ENCODE measurements at regions not wholly inside any gene's neighbourhood (a gene's known extent, or its start where the extent isn't known, plus 50 kb on each side); places are given as distances from the start of the nearest gene placed in this dataset.

DNA sequence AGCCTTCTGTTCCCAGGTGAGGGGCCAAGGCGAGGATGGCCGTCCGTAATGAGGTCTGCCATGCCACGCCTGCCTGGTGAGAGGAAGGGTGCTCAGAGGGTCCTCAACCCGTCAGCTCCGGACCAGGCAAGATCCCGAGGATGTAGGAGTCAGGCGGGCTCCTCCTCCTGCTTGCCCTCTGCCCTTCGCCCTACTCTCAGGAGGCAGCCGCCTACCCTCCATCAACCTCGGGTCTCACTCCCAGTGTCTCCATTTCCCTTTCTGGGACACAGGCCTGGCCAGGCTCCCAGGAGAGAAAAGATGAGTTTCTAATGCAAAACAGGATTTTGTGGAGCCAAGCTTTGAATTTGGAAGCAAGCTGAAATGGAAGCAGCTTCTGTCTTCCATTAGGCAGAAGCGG lies 184.0 kb downstream of the PTPN20 start:
- Histone ChIP-seq H3K9me3 (ENCODE audit: severe bottlenecking) (no peaks in the 10 kb centered on the region), H3K4me1 (ENCODE audit: insufficient read depth, poor library complexity, severe bottlenecking) (no peaks in the 10 kb centered on the region), H3K27me3 (ENCODE audit: insufficient read depth, poor library complexity, severe bottlenecking) (no peaks in the 10 kb centered on the region), H3K4me3 (ENCODE audit: severe bottlenecking) (no peak overlapping the region), H3K36me3 (ENCODE audit: low read depth) (no peaks in the 10 kb centered on the region), H3K27ac (ENCODE audit: poor library complexity, severe bottlenecking) (no peak overlapping the region)
- TF ChIP-seq, protein P1, sequence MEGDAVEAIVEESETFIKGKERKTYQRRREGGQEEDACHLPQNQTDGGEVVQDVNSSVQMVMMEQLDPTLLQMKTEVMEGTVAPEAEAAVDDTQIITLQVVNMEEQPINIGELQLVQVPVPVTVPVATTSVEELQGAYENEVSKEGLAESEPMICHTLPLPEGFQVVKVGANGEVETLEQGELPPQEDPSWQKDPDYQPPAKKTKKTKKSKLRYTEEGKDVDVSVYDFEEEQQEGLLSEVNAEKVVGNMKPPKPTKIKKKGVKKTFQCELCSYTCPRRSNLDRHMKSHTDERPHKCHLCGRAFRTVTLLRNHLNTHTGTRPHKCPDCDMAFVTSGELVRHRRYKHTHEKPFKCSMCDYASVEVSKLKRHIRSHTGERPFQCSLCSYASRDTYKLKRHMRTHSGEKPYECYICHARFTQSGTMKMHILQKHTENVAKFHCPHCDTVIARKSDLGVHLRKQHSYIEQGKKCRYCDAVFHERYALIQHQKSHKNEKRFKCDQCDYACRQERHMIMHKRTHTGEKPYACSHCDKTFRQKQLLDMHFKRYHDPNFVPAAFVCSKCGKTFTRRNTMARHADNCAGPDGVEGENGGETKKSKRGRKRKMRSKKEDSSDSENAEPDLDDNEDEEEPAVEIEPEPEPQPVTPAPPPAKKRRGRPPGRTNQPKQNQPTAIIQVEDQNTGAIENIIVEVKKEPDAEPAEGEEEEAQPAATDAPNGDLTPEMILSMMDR (IDR thresholded peaks at IDR 0.05; ENCODE audit: poor library complexity, severe bottlenecking) = no peak
- DNase-seq (ENCODE audit: low spot score) (no peak), ATAC-seq (ENCODE audit: low read depth) (no peak)

GRCh38 chr10:47095848-47096612 lies 184.8 kb downstream of the PTPN20 start:
- H3K27me3 ChIP-seq (ENCODE audit: insufficient read depth, poor library complexity, severe bottlenecking) = no peaks in the 10 kb centered on the region
- H3K4me1 ChIP-seq (ENCODE audit: insufficient read depth, poor library complexity, severe bottlenecking) = no peaks in the 10 kb centered on the region
- ATAC-seq (ENCODE audit: low read depth) (no peak), DNase-seq (ENCODE audit: low spot score) (no peak)
- no peak overlapping the region for H3K4me3 ChIP-seq (ENCODE audit: severe bottlenecking)
- no peaks in the 10 kb centered on the region for H3K9me3 ChIP-seq (ENCODE audit: severe bottlenecking)
- TF ChIP-seq, protein P1 (IDR thresholded peaks at IDR 0.05; ENCODE audit: poor library complexity, severe bottlenecking) = no peak
- no peaks in the 10 kb centered on the region for H3K36me3 ChIP-seq (ENCODE audit: low read depth)
- no peak overlapping the region for H3K27ac ChIP-seq (ENCODE audit: poor library complexity, severe bottlenecking)

DNA sequence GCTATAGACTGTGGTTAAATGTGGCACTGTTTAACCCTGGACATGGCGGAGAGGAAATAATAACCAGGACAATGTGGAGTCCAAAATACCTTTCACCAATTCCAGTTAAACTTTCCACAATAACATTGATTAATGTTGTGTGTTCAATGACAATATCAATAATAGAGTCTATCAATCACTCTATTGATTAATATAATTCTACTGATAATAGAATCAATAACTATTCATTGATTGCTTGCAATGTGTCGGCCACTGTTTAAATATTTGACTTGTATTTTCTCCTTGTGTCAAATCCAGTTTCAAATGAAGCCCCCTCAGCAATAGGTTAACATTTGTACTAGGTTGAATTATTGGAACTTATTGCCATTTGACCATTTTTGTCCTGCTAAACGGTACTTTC lies 187.0 kb downstream of the PTPN20 start:
- H3K27ac ChIP-seq (ENCODE audit: poor library complexity, severe bottlenecking) = no peak overlapping the region
- no peaks in the 10 kb centered on the region for H3K4me1 ChIP-seq (ENCODE audit: insufficient read depth, poor library complexity, severe bottlenecking)
- H3K9me3 ChIP-seq (ENCODE audit: severe bottlenecking) = no peaks in the 10 kb centered on the region
- TF ChIP-seq, protein P1 (IDR thresholded peaks at IDR 0.05; ENCODE audit: poor library complexity, severe bottlenecking) = no peak
- H3K27me3 ChIP-seq (ENCODE audit: insufficient read depth, poor library complexity, severe bottlenecking) = no peaks in the 10 kb centered on the region
- ATAC-seq (ENCODE audit: low read depth) = no peak
- H3K36me3 ChIP-seq (ENCODE audit: low read depth) = no peaks in the 10 kb centered on the region
- H3K4me3 ChIP-seq (ENCODE audit: severe bottlenecking) = no peak overlapping the region
- DNase-seq (ENCODE audit: low spot score) = no peak

GRCh38 chr10:47098964-47099363 lies 187.7 kb downstream of the PTPN20 start:
- ATAC-seq (ENCODE audit: low read depth) = no peak
- no peak overlapping the region for H3K27ac ChIP-seq (ENCODE audit: poor library complexity, severe bottlenecking)
- no peak overlapping the region for H3K4me3 ChIP-seq (ENCODE audit: severe bottlenecking)
- H3K4me1 ChIP-seq (ENCODE audit: insufficient read depth, poor library complexity, severe bottlenecking) = no peaks in the 10 kb centered on the region
- no peaks in the 10 kb centered on the region for H3K36me3 ChIP-seq (ENCODE audit: low read depth)
- TF ChIP-seq, protein P1 (IDR thresholded peaks at IDR 0.05; ENCODE audit: poor library complexity, severe bottlenecking) = no peak
- no peaks in the 10 kb centered on the region for H3K9me3 ChIP-seq (ENCODE audit: severe bottlenecking)
- DNase-seq (ENCODE audit: low spot score) = no peak
- H3K27me3 ChIP-seq (ENCODE audit: insufficient read depth, poor library complexity, severe bottlenecking) = no peaks in the 10 kb centered on the region

DNA sequence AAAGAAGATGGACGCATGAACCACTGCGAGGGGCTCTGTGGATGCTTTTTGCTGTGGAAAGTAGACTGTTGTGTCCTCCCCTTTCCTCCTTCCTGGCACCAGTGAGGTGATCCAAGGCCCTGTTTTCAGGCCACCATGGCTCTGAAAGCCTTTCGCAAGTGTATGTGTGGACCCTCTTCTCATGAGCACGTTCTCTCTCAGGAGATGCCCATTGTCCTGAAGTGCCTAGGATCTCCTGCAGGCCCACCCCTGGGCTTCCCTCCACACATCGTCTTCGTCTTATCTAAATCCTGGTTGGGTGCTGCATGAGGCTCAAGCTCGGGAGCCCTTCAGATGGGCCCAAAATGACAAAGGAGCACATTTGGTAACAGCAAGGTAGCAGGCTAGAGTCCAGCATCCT lies 188.2 kb downstream of the PTPN20 start:
- TF ChIP-seq, protein P1 (IDR thresholded peaks at IDR 0.05; ENCODE audit: poor library complexity, severe bottlenecking) = no peak
- ATAC-seq (ENCODE audit: low read depth) (no peak), DNase-seq (ENCODE audit: low spot score) (no peak)
- Histone ChIP-seq H3K9me3 (ENCODE audit: severe bottlenecking) (no peaks in the 10 kb centered on the region), H3K36me3 (ENCODE audit: low read depth) (no peaks in the 10 kb centered on the region), H3K4me3 (ENCODE audit: severe bottlenecking) (no peak overlapping the region), H3K4me1 (ENCODE audit: insufficient read depth, poor library complexity, severe bottlenecking) (no peaks in the 10 kb centered on the region), H3K27ac (ENCODE audit: poor library complexity, severe bottlenecking) (no peak overlapping the region), H3K27me3 (ENCODE audit: insufficient read depth, poor library complexity, severe bottlenecking) (no peaks in the 10 kb centered on the region)

Data from RWPE2 (cell line).